HepG2 (cell line): ENCODE measurements at regions not wholly inside any gene's neighbourhood (a gene's known extent, or its start where the extent isn't known, plus 50 kb on each side); places are given as distances from the start of the nearest gene placed in this dataset.
A peak's percentile ranks its signal among the peaks of the same experiment; 100 is the strongest.

Experiments used
- ATAC-seq: fragments of 200-7000 bp; cut with Tn5 transposase; 3 replicates; pipeline ENCODE4 v1.9.1; 2020; ENCODE audit warnings: mild to moderate bottlenecking, moderate library complexity
- BruUV-seq: library from RNA; stranded (reverse); fragments of 400-500 nt; replicated peaks from 2 replicates; lab custom pipeline; 2021; lab: Mats Ljungman, UMichigan
- CTCF ChIA-PET: fragments of 300-600 bp; formaldehyde crosslinking; extraction: SDS; loops from one replicate; lab custom pipeline; 2021; ENCODE audit warnings: low total read pairs, inconsistent platforms, low intra/inter-chr PET ratio; lab: Yijun Ruan, JAX
- POLR2A ChIA-PET: fragments of 350-600 bp; sonication (Branson Sonifier 250); formaldehyde crosslinking; loops from one replicate; lab custom pipeline; 2020; ENCODE audit warnings: antibody characterized with exemption, inconsistent platforms; lab: Yijun Ruan, JAX
- DNase-seq: peaks from one replicate; pipeline ENCODE4 v3.0.0-alpha.2; 2015; ENCODE audit warnings: low spot score
- FAIRE-seq: peaks from 3 replicates; lab custom pipeline; 2011; peaks lifted over from hg19 to GRCh38; lab: Jason Lieb, UNC
- H2AFZ ChIP-seq: one replicate; pipeline ENCODE4 v1.6.1; 2011; ENCODE audit warnings: low read length, inconsistent platforms
- H3K27ac ChIP-seq: fragments of 300-600 bp; 3 replicates; pipeline ENCODE4 v1.8.0; 2011; ENCODE audit warnings: mixed run types, mild to moderate bottlenecking, mixed read lengths, low read length, inconsistent platforms; ENCODE audit not compliant: insufficient read depth; ENCODE audit errors: extremely low read length
- H3K27me3 ChIP-seq, 2 experiments: fragments of 200-600 bp in 1 of 2; 2 replicates in 1 of 2; 3 replicates in 1 of 2; pipeline versions ENCODE4 v1.6.0 to v1.8.0; 2011; ENCODE audit warnings: low read length in 2 of 2, mild to moderate bottlenecking in 2 of 2, moderate library complexity in 2 of 2, inconsistent platforms in 1 of 2; ENCODE audit not compliant: insufficient read depth in 2 of 2, control insufficient read depth in 1 of 2
- H3K36me3 ChIP-seq, 2 experiments: fragments of 200-600 bp in 1 of 2; replicated peaks in 1 of 2; 2 replicates in 1 of 2; 3 replicates in 1 of 2; pipeline versions ENCODE4 v1.5.1 to v1.8.0; 2011; ENCODE audit warnings: low read length in 2 of 2, inconsistent platforms in 1 of 2; ENCODE audit not compliant: insufficient read depth in 2 of 2, control insufficient read depth in 1 of 2
- H3K4me1 ChIP-seq: 2 replicates; pipeline ENCODE4 v1.5.1; 2012; ENCODE audit warnings: low read length, inconsistent platforms; ENCODE audit not compliant: insufficient read depth
- H3K4me2 ChIP-seq: 2 replicates; pipeline ENCODE4 v1.6.0; 2011; ENCODE audit warnings: low read depth, low read length, inconsistent platforms
- H3K4me3 ChIP-seq, 3 experiments: fragments of 200-600 bp in 1 of 3; sonication (generic), shearing (Covaris generic) in 1 of 3; replicated peaks in 1 of 3; 2 replicates each; pipeline ENCODE4 v1.5.1; 2011 to 2016; ENCODE audit warnings: low read length in 3 of 3, inconsistent platforms in 2 of 3, low read depth in 2 of 3, mild to moderate bottlenecking in 2 of 3, control low read depth in 1 of 3, mixed read lengths in 1 of 3; ENCODE audit not compliant: insufficient read depth in 1 of 3
- H3K79me2 ChIP-seq: one replicate; pipeline ENCODE4 v1.6.1; 2011; ENCODE audit warnings: low read length, inconsistent platforms; ENCODE audit not compliant: insufficient read depth
- H3K9ac ChIP-seq: 2 replicates; pipeline ENCODE4 v1.6.0; 2011; ENCODE audit warnings: mild to moderate bottlenecking, low read depth, low read length, inconsistent platforms; ENCODE audit not compliant: insufficient read depth
- H3K9me3 ChIP-seq: 2 replicates; pipeline ENCODE4 v1.5.1; 2012; ENCODE audit warnings: mild to moderate bottlenecking, low read length
- H4K20me1 ChIP-seq: 2 replicates; pipeline ENCODE4 v1.6.0; 2011; ENCODE audit warnings: inconsistent platforms, mild to moderate bottlenecking, low read length, moderate library complexity; ENCODE audit not compliant: insufficient read depth
- AHR ChIP-seq: IDR thresholded peaks from 2 replicates; pipeline ENCODE4 v1.6.1; 2018; ENCODE audit warnings: missing genetic modification reagents, missing compliant biosample characterization
- ATF1 ChIP-seq: IDR thresholded peaks from 2 replicates; pipeline ENCODE4 v1.6.1; 2016; ENCODE audit warnings: mild to moderate bottlenecking, control low read depth
- CEBPG ChIP-seq: IDR thresholded peaks from 2 replicates; pipeline ENCODE4 v1.6.1; 2016
- ELF3 ChIP-seq: IDR thresholded peaks from 2 replicates; pipeline ENCODE4 v1.6.1; 2016; ENCODE audit warnings: missing genetic modification reagents, missing compliant biosample characterization
- HNF4A ChIP-seq: sonication (generic); formaldehyde crosslinking; IDR thresholded peaks from 2 replicates; pipeline ENCODE4 v1.4.0; 2020; ENCODE audit warnings: missing genetic modification reagents
- KDM5B ChIP-seq: sonication (generic); formaldehyde crosslinking; IDR thresholded peaks from 2 replicates; pipeline ENCODE4 v1.4.0; 2020; ENCODE audit warnings: missing genetic modification reagents, mild to moderate bottlenecking, borderline replicate concordance
- PHB2 ChIP-seq: fragments of 450-650 bp; IDR thresholded peaks from 2 replicates; pipeline ENCODE4 v1.6.1; 2018; ENCODE audit not compliant: partially characterized antibody
- REL ChIP-seq: sonication (generic); formaldehyde crosslinking; conservative IDR thresholded peaks from 2 replicates; pipeline ENCODE4 v1.8.0; 2022; ENCODE audit warnings: mild to moderate bottlenecking, missing genetic modification reagents, moderate library complexity
- REPIN1 ChIP-seq: sonication (generic); formaldehyde crosslinking; IDR thresholded peaks from 2 replicates; pipeline ENCODE4 v1.8.0; 2022; ENCODE audit warnings: missing genetic modification reagents, low read depth, mild to moderate bottlenecking, borderline replicate concordance
- SMYD3 ChIP-seq: sonication (generic); formaldehyde crosslinking; IDR thresholded peaks from 2 replicates; pipeline ENCODE4 v1.8.1; 2023; ENCODE audit warnings: mild to moderate bottlenecking, missing genetic modification reagents
- TARDBP ChIP-seq: sonication (generic); formaldehyde crosslinking; IDR thresholded peaks from 2 replicates; pipeline ENCODE4 v1.8.0; 2022; ENCODE audit warnings: mild to moderate bottlenecking, missing genetic modification reagents
- TBL1XR1 ChIP-seq: fragments of 150-350 bp; IDR thresholded peaks from 2 replicates; pipeline ENCODE4 v1.6.1; 2014; ENCODE audit warnings: borderline replicate concordance, low read length; ENCODE audit not compliant: partially characterized antibody
- TRIM24 ChIP-seq: sonication (generic); formaldehyde crosslinking; IDR thresholded peaks from 2 replicates; pipeline ENCODE4 v1.8.0; 2022; ENCODE audit warnings: mild to moderate bottlenecking, missing genetic modification reagents
- YY1 ChIP-seq: IDR thresholded peaks from 2 replicates; pipeline ENCODE4 v1.6.1; 2011; ENCODE audit warnings: low read length, low read depth, moderate library complexity, mild to moderate bottlenecking; ENCODE audit not compliant: insufficient read depth, insufficient replicate concordance
- ZFP82 ChIP-seq: sonication (generic); formaldehyde crosslinking; IDR thresholded peaks from 2 replicates; pipeline ENCODE4 v1.5.1; 2020; ENCODE audit warnings: mild to moderate bottlenecking, missing genetic modification reagents, borderline replicate concordance
- ZMYM2 ChIP-seq: sonication (generic); formaldehyde crosslinking; IDR thresholded peaks from 2 replicates; pipeline ENCODE4 v1.8.0; 2022; ENCODE audit warnings: mild to moderate bottlenecking, missing genetic modification reagents
- ZNF205 ChIP-seq: IDR thresholded peaks from 2 replicates; pipeline ENCODE4 v1.6.1; 2018; ENCODE audit warnings: missing biosample characterization, missing genetic modification reagents
- ZNF253 ChIP-seq: sonication (generic); formaldehyde crosslinking; IDR thresholded peaks from 2 replicates; pipeline ENCODE4 v1.8.0; 2022; ENCODE audit warnings: mild to moderate bottlenecking, missing genetic modification reagents, borderline replicate concordance
- ZNF33A ChIP-seq: sonication (generic); formaldehyde crosslinking; IDR thresholded peaks from 2 replicates; pipeline ENCODE4 v1.5.1; 2020; ENCODE audit warnings: missing genetic modification reagents, mild to moderate bottlenecking, moderate library complexity, borderline replicate concordance
- ZNF652 ChIP-seq: IDR thresholded peaks from 2 replicates; pipeline ENCODE4 v1.6.1; 2016; ENCODE audit warnings: low read depth, borderline replicate concordance
- ZZZ3 ChIP-seq: sonication (generic); formaldehyde crosslinking; IDR thresholded peaks from 2 replicates; pipeline ENCODE4 v1.4.0; 2020; ENCODE audit warnings: missing genetic modification reagents, mild to moderate bottlenecking, borderline replicate concordance
- WGBS: methylation state at CpG from one replicate; pipeline ENCODE4 v1.1.6; 2017; ENCODE audit warnings: low lambda C conversion rate; 5-methylcytosine and 5-hydroxymethylcytosine counted together
- in situ Hi-C: cut with HindIII; loops from 2 replicates; pipeline ENCODE4 v1.10.0; 2017; ENCODE audit warnings: low pct_unique_long_range_greater_than_20kb; ENCODE audit not compliant: extremely low pct_ligation_motif_present
- intact Hi-C: fragments of 100-400 bp; cut with micrococcal nuclease; formaldehyde crosslinking; loops from one replicate; pipeline ENCODE4 v1.10.0; 2022; ENCODE audit not compliant: unreplicated experiment
- TF ChIP-seq, protein P1 (sequence below), 2 experiments: fragments of 450-650 bp in 1 of 2; sonication (generic) in 1 of 2; formaldehyde crosslinking; IDR thresholded peaks; 2 replicates each; pipeline versions ENCODE4 v1.5.0 to v1.8.0; 2020 to 2022; ENCODE audit warnings: mild to moderate bottlenecking in 1 of 2, missing genetic modification reagents in 1 of 2
- TF ChIP-seq, protein P2 (sequence below): sonication (generic); formaldehyde crosslinking; IDR thresholded peaks from 2 replicates; pipeline ENCODE4 v1.4.0; 2020; ENCODE audit warnings: missing genetic modification reagents
- TF ChIP-seq, protein P3 (sequence below): sonication (generic); formaldehyde crosslinking; IDR thresholded peaks from 2 replicates; pipeline ENCODE4 v1.8.0; 2023; ENCODE audit warnings: mild to moderate bottlenecking, missing genetic modification reagents

DNA sequence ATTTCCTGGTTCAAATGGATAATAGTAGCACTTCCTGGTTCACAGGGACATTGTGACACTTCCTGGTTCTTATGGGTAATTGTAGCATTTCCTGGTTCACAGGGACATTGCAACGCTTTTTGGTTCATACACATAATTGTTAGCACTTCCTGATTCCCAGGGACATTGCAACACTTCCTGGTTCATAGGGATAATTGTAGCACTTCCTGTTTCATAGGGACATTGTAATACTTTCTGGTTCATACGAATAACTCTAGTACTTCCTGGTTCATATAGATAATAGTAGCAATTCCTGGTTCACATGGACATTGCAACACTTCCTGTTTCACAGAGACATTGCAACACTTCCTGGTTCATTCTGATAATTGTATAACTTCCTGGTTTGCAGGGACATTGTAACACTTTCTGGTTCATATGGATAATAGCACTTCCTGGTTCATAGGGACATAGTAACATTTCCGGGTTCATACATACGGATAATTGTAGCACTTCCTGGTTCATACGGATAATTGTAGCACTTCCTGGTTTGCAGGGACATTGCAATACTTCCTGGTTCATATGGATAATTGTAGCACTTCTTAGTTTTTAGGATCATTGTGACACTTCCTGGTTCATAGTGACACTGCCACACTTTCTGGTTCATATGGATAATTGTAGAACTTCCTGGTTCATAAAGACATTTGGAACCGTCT lies 61.6 kb upstream of the CD99 start:
- Histone ChIP-seq H3K27me3 (no peaks in the 10 kb centered on the region), H3K27ac (peak overlapping the region; percentile 68), H2AFZ (no peak overlapping the region), H4K20me1 (no peaks in the 10 kb centered on the region), H3K4me3 (no peak overlapping the region), H3K9ac (no peak overlapping the region; the same call in 1 of the 2 replicates), H3K79me2 (no peaks in the 10 kb centered on the region), H3K36me3 (peaks cover 6 to 19% of the 10 kb centered on the region in 2 experiments), H3K9me3 (peaks cover 19% of the 10 kb centered on the region; the same call in 1 of the 2 replicates), H3K4me2 (no peak overlapping the region), H3K4me1 (no peaks in the 10 kb centered on the region)
- BruUV-seq: no TSS peak
- in situ Hi-C loops (no loop called here), intact Hi-C loops (no loop called here)
- POLR2A ChIA-PET: no interaction called here
- DNase-seq: peak; percentile 28
- CTCF ChIA-PET: no interaction called here
- no peak for FAIRE-seq
- 94% methylated on average over 6 of the region's 6 CpGs for WGBS
- ATAC-seq: no peak
- TF ChIP-seq YY1 (no peak), ATF1 (CRISPR knock-in tag) (peak; percentile 14; the same call in 1 of the 2 replicates), ZNF253 (CRISPR knock-in tag) (no peak), TBL1XR1 (no peak), TARDBP (CRISPR knock-in tag) (peak; percentile 41; the same call in 1 of the 2 replicates), ZNF652 (CRISPR knock-in tag) (no peak), AHR (CRISPR knock-in tag) (no peak), ZZZ3 (CRISPR knock-in tag) (no peak), ZMYM2 (0 out of 2 replicates have a peak, but pooled peaks have one; percentile 13), ELF3 (0 out of 2 replicates have a peak, but pooled peaks have one; percentile 29), PHB2 (no peak), SMYD3 (0 out of 2 replicates have a peak, but pooled peaks have one; percentile 35), HNF4A (CRISPR knock-in tag) (no peak), CEBPG (CRISPR knock-in tag) (peak; percentile 62), REL (no peak), ZFP82 (CRISPR knock-in tag) (peak; percentile 60; the same call in 1 of the 2 replicates), ZNF205 (no peak), ZNF33A (0 out of 2 replicates have a peak, but pooled peaks have one; percentile 41), TRIM24 (CRISPR knock-in tag) (peak; percentile 60; the same call in 1 of the 2 replicates), KDM5B (CRISPR knock-in tag) (no peak), REPIN1 (CRISPR knock-in tag) (0 out of 2 replicates have a peak, but pooled peaks have one; percentile 60)
- TF ChIP-seq, protein P1, sequence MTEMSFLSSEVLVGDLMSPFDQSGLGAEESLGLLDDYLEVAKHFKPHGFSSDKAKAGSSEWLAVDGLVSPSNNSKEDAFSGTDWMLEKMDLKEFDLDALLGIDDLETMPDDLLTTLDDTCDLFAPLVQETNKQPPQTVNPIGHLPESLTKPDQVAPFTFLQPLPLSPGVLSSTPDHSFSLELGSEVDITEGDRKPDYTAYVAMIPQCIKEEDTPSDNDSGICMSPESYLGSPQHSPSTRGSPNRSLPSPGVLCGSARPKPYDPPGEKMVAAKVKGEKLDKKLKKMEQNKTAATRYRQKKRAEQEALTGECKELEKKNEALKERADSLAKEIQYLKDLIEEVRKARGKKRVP (CRISPR knock-in tag; IDR thresholded peaks at IDR 0.05): no peak
- TF ChIP-seq, protein P2, sequence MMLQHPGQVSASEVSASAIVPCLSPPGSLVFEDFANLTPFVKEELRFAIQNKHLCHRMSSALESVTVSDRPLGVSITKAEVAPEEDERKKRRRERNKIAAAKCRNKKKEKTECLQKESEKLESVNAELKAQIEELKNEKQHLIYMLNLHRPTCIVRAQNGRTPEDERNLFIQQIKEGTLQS (CRISPR knock-in tag): no peak
- TF ChIP-seq, protein P3, sequence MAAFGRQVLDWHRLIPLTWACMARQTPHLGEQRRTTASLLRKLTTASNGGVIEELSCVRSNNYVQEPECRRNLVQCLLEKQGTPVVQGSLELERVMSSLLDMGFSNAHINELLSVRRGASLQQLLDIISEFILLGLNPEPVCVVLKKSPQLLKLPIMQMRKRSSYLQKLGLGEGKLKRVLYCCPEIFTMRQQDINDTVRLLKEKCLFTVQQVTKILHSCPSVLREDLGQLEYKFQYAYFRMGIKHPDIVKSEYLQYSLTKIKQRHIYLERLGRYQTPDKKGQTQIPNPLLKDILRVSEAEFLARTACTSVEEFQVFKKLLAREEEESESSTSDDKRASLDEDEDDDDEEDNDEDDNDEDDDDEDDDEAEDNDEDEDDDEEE (CRISPR knock-in tag): no peak
